Large intestine (tissue), 3 donors: ENCODE measurements at regions not wholly inside any gene's neighbourhood (a gene's known extent, or its start where the extent isn't known, plus 50 kb on each side); places are given as distances from the start of the nearest gene placed in this dataset.

Experiments used
- DNase-seq, 2 donors: peaks; one replicate each; pipeline versions ENCODE4 v3.0.0 to v3.0.0-alpha.2; 2013
- H3K27ac ChIP-seq: one replicate; pipeline ENCODE4 v1.5.1; 2013; ENCODE audit warnings: low read length
- H3K27me3 ChIP-seq: 2 replicates; pipeline ENCODE4 v1.6.1; 2013; ENCODE audit warnings: low read length; ENCODE audit not compliant: control insufficient read depth, insufficient read depth
- H3K36me3 ChIP-seq: 2 replicates; pipeline ENCODE4 v1.6.1; 2013; ENCODE audit warnings: low read length; ENCODE audit not compliant: control insufficient read depth, insufficient read depth
- H3K4me1 ChIP-seq: one replicate; pipeline ENCODE4 v1.6.1; 2013; ENCODE audit warnings: low read length; ENCODE audit not compliant: control insufficient read depth, insufficient read depth
- H3K4me3 ChIP-seq: one replicate; pipeline ENCODE4 v1.5.1; 2013; ENCODE audit warnings: low read length
- H3K9me3 ChIP-seq: one replicate; pipeline ENCODE4 v1.6.1; 2013; ENCODE audit warnings: mild to moderate bottlenecking, low read depth, low read length, moderate library complexity; ENCODE audit not compliant: control insufficient read depth
- WGBS: methylation state at CpG from one replicate; pipeline ENCODE4 v1.1.5; 2013; ENCODE audit warnings: low lambda C conversion rate; ENCODE audit not compliant: insufficient coverage; 5-methylcytosine and 5-hydroxymethylcytosine counted together

- H3K4me1 ChIP-seq = no peaks in the 10 kb centered on the region
- no peak for DNase-seq
- no peak overlapping the region for H3K4me3 ChIP-seq
- no peak overlapping the region for H3K27ac ChIP-seq
- WGBS = 60% methylated on average over 1 of the region's 20 CpGs
- H3K36me3 ChIP-seq = no peaks in the 10 kb centered on the region
- H3K27me3 ChIP-seq = peaks cover 57% of the 10 kb centered on the region
- H3K9me3 ChIP-seq = no peaks in the 10 kb centered on the region
Observed at GRCh38 chr12:113673458-113674238, 202.0 kb upstream of the LHX5 start.

DNA sequence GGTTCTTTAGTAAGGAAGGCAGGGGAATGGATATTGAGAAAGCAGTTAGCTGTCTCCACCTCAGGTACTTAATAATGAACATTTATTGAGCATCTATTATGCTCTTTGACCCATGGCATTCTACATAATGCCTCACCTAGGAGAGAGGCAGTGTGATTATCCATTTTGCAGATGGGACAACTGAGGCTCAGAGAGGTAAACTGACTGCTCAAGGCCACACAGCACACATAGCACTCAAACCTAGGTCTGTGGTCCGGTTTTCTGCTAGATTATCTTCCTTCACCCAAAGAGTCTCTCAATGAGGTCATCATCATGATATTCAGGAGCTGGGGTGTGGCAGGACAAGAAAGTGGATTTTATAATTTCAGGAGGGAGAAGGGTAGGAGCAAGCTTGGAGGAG lies 199.1 kb upstream of the LHX5 start:
- Histone ChIP-seq H3K4me1 (no peaks in the 10 kb centered on the region), H3K4me3 (no peak overlapping the region), H3K36me3 (no peaks in the 10 kb centered on the region), H3K27ac (no peak overlapping the region), H3K27me3 (peaks cover 66% of the 10 kb centered on the region), H3K9me3 (no peaks in the 10 kb centered on the region)
- no CpG with 5 or more reads among the region's 1 CpG for WGBS
- DNase-seq = no peak

GRCh38 chr12:113667676-113668356 lies 196.1 kb upstream of the LHX5 start:
- Histone ChIP-seq H3K4me1 (no peaks in the 10 kb centered on the region), H3K27ac (no peak overlapping the region), H3K36me3 (no peaks in the 10 kb centered on the region), H3K27me3 (peaks cover 45% of the 10 kb centered on the region), H3K9me3 (no peaks in the 10 kb centered on the region), H3K4me3 (no peak overlapping the region)
- WGBS = no CpG with 5 or more reads among the region's 6 CpGs
- no peak for DNase-seq

- no peak overlapping the region for H3K4me3 ChIP-seq
- no peaks in the 10 kb centered on the region for H3K36me3 ChIP-seq
- H3K27me3 ChIP-seq = peaks cover 45% of the 10 kb centered on the region
- no peaks in the 10 kb centered on the region for H3K4me1 ChIP-seq
- H3K9me3 ChIP-seq = no peaks in the 10 kb centered on the region
- no peak for DNase-seq
- H3K27ac ChIP-seq = no peak overlapping the region
- no CpG with 5 or more reads among the region's 1 CpG for WGBS
Observed at GRCh38 chr12:113667095-113667494, 195.4 kb upstream of the LHX5 start.

GRCh38 chr12:113666223-113666622 lies 194.6 kb upstream of the LHX5 start:
- no peak for DNase-seq
- H3K9me3 ChIP-seq = no peaks in the 10 kb centered on the region
- no peaks in the 10 kb centered on the region for H3K36me3 ChIP-seq
- no peak overlapping the region for H3K27ac ChIP-seq
- H3K4me3 ChIP-seq = no peak overlapping the region
- H3K27me3 ChIP-seq = peaks cover 36% of the 10 kb centered on the region
- WGBS = no CpG with 5 or more reads among the region's 6 CpGs
- no peaks in the 10 kb centered on the region for H3K4me1 ChIP-seq

- peaks cover 29% of the 10 kb centered on the region for H3K27me3 ChIP-seq
- WGBS = 100% methylated on average over 2 of the region's 4 CpGs
- no peaks in the 10 kb centered on the region for H3K36me3 ChIP-seq
- DNase-seq = no peak
- no peak overlapping the region for H3K27ac ChIP-seq
- no peaks in the 10 kb centered on the region for H3K4me1 ChIP-seq
- H3K9me3 ChIP-seq = no peaks in the 10 kb centered on the region
- H3K4me3 ChIP-seq = no peak overlapping the region
Observed at GRCh38 chr12:113665457-113665856, 193.8 kb upstream of the LHX5 start.

GRCh38 chr12:113664224-113664681 lies 192.6 kb upstream of the LHX5 start:
- H3K9me3 ChIP-seq = no peaks in the 10 kb centered on the region
- no CpG with 5 or more reads among the region's 6 CpGs for WGBS
- H3K27ac ChIP-seq = no peak overlapping the region
- H3K4me1 ChIP-seq = no peaks in the 10 kb centered on the region
- no peaks in the 10 kb centered on the region for H3K36me3 ChIP-seq
- no peak overlapping the region for H3K4me3 ChIP-seq
- peaks cover 18% of the 10 kb centered on the region for H3K27me3 ChIP-seq
- no peak for DNase-seq

DNA sequence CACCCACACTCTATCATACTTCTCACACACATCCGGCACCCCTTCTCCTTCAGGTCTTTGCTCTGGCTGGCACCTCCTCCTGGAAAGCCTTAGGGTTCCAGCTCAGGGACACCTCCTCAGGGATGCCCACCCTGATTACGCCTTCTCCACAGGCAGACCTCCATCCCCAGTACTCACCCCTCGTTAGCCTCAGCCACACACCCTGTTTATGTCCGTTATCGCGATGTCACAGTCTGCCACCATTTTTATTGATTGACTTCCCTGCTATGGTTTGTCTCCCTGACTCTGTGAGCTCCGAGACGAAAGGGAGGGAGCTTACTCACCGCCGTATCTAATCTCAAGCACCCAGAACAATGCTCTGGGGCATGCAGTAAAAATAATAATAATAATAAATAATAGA lies 191.7 kb upstream of the LHX5 start:
- DNase-seq = no peak
- Histone ChIP-seq H3K36me3 (no peaks in the 10 kb centered on the region), H3K4me3 (no peak overlapping the region), H3K9me3 (no peaks in the 10 kb centered on the region), H3K4me1 (no peaks in the 10 kb centered on the region), H3K27ac (no peak overlapping the region), H3K27me3 (peaks cover 12% of the 10 kb centered on the region)
- no CpG with 5 or more reads among the region's 10 CpGs for WGBS

- Histone ChIP-seq H3K36me3 (no peaks in the 10 kb centered on the region), H3K4me1 (no peaks in the 10 kb centered on the region), H3K4me3 (no peak overlapping the region), H3K27ac (no peak overlapping the region), H3K9me3 (no peaks in the 10 kb centered on the region), H3K27me3 (no peaks in the 10 kb centered on the region)
- DNase-seq = no peak
- WGBS = 36% methylated on average over 2 of the region's 2 CpGs
Observed at GRCh38 chr12:113660936-113661335, 189.3 kb upstream of the LHX5 start.

- Histone ChIP-seq H3K27ac (no peak overlapping the region), H3K27me3 (no peaks in the 10 kb centered on the region), H3K36me3 (no peaks in the 10 kb centered on the region), H3K4me3 (no peak overlapping the region), H3K9me3 (no peaks in the 10 kb centered on the region), H3K4me1 (no peaks in the 10 kb centered on the region)
- no peak for DNase-seq
- no CpG with 5 or more reads among the region's 5 CpGs for WGBS
Observed at GRCh38 chr12:113659416-113659815, 187.7 kb upstream of the LHX5 start.
